ENCODE measurements at regions not wholly inside any gene's neighbourhood (a gene's known extent, or its start where the extent isn't known, plus 50 kb on each side); places are given as distances from the start of the nearest gene placed in this dataset.

DNA sequence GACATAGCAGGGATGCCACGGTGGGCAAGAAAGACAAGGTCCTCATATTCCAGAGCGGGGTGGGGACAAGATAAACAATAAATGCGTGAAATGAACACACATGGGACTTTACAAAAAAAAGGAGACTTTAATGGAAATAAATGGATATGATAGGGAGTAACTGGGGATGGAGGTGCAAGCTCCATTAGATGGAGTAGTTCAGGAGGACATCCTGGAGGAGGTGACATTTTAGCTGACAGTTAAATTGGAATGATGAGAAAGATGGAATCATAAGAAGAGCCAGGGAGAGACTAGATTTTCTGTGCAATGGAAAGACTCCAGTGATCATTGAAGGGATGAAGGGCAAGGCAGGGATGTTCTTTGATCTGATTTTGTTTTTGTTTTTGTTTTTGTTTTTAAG lies 83.6 kb upstream of the MYL10 start:
- H3K36me3 ChIP-seq (ENCODE audit: insufficient read depth) = no peaks in the 10 kb centered on the region
- no peak overlapping the region for H2AFZ ChIP-seq (ENCODE audit: low read depth)
- H4K20me1 ChIP-seq (ENCODE audit: insufficient read depth) = no peaks in the 10 kb centered on the region
- H3K9ac ChIP-seq = no peak overlapping the region
- H3K4me2 ChIP-seq = no peak overlapping the region
- no peak overlapping the region for H3K27ac ChIP-seq
- H3K79me2 ChIP-seq (ENCODE audit: insufficient read depth, low read depth) = no peaks in the 10 kb centered on the region
- no peaks in the 10 kb centered on the region for H3K27me3 ChIP-seq (ENCODE audit: insufficient read depth, low read depth)
- TF ChIP-seq, protein P1, sequence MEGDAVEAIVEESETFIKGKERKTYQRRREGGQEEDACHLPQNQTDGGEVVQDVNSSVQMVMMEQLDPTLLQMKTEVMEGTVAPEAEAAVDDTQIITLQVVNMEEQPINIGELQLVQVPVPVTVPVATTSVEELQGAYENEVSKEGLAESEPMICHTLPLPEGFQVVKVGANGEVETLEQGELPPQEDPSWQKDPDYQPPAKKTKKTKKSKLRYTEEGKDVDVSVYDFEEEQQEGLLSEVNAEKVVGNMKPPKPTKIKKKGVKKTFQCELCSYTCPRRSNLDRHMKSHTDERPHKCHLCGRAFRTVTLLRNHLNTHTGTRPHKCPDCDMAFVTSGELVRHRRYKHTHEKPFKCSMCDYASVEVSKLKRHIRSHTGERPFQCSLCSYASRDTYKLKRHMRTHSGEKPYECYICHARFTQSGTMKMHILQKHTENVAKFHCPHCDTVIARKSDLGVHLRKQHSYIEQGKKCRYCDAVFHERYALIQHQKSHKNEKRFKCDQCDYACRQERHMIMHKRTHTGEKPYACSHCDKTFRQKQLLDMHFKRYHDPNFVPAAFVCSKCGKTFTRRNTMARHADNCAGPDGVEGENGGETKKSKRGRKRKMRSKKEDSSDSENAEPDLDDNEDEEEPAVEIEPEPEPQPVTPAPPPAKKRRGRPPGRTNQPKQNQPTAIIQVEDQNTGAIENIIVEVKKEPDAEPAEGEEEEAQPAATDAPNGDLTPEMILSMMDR (conservative IDR thresholded peaks at IDR 0.05; ENCODE audit: low read depth, low read length) = no peak
- no peaks in the 10 kb centered on the region for H3K4me1 ChIP-seq (ENCODE audit: low read depth, poor library complexity, severe bottlenecking)
- H3K4me3 ChIP-seq (IDR thresholded peaks at IDR 0.05; ENCODE audit: insufficient read depth, low read depth, low read length) = no peak overlapping the region

DNA sequence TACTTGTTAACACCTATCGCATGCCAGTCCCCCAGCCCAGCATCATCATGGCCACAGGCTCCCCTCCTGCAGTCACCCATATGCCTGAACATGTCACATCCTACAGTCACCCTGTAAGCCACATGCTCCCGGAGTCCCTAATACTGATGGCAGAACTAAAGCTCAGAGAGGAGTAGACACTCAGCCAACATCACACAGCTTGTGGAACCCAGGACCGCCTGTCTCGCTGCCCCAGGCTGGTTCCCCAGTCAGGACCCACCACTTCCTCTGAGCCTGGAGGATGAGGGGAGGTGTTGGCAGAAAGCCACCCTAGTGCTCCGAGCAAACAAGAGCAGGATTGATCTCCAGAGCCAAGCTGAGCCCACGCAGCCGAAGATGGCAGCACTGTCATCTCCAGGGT lies 85.0 kb upstream of the MYL10 start:
- no peaks in the 10 kb centered on the region for H3K36me3 ChIP-seq (ENCODE audit: insufficient read depth)
- H2AFZ ChIP-seq (ENCODE audit: low read depth) = no peak overlapping the region
- no peak overlapping the region for H3K27ac ChIP-seq
- no peaks in the 10 kb centered on the region for H3K27me3 ChIP-seq (ENCODE audit: insufficient read depth, low read depth)
- no peaks in the 10 kb centered on the region for H3K79me2 ChIP-seq (ENCODE audit: insufficient read depth, low read depth)
- no peaks in the 10 kb centered on the region for H3K4me1 ChIP-seq (ENCODE audit: low read depth, poor library complexity, severe bottlenecking)
- no peak overlapping the region for H3K4me3 ChIP-seq (IDR thresholded peaks at IDR 0.05; ENCODE audit: insufficient read depth, low read depth, low read length)
- no peak overlapping the region for H3K9ac ChIP-seq
- no peak overlapping the region for H3K4me2 ChIP-seq
- TF ChIP-seq, protein P1 (conservative IDR thresholded peaks at IDR 0.05; ENCODE audit: low read depth, low read length) = no peak
- H4K20me1 ChIP-seq (ENCODE audit: insufficient read depth) = no peaks in the 10 kb centered on the region

DNA sequence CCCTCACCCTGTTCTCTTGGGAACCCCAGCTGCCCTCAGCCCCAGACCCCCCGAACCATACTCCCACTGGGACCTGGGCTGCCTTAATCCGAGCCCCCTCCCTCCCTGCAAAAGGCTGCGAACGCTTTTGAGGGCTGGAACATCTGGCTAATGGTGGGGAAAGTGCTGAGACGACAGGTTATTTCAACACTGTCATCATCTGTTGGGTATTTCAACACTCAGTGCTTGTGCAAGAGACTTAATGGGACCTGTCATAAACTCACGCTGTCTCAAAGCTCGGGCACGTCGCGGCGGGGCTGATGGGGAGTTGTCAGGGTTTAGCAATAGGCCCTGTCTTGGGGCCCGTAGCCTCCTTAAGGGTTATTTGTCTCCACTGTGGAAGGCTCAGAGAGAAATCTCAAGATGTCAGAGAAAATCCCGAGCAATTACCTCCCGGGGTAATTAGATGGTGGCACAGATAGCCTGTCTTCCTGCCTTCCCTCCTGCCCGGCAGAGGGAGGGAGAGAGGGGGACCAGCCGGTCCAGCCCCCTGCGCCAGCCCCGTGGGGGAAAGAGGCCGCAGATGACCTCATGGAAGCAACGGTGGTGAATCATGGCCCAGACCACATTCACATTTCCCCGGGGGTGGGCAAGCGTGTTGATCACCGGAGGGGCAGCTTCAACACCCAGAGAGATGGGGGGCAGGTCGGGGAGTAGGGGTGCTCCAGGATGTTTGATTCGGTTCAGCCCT lies 88.7 kb upstream of the MYL10 start:
- Histone ChIP-seq H3K79me2 (ENCODE audit: insufficient read depth, low read depth) (no peaks in the 10 kb centered on the region), H3K27ac (no peak overlapping the region), H3K9ac (no peak overlapping the region), H3K4me3 (IDR thresholded peaks at IDR 0.05; ENCODE audit: insufficient read depth, low read depth, low read length) (no peak overlapping the region), H3K4me1 (ENCODE audit: low read depth, poor library complexity, severe bottlenecking) (no peaks in the 10 kb centered on the region), H4K20me1 (ENCODE audit: insufficient read depth) (no peaks in the 10 kb centered on the region), H2AFZ (ENCODE audit: low read depth) (no peak overlapping the region), H3K36me3 (ENCODE audit: insufficient read depth) (no peaks in the 10 kb centered on the region), H3K27me3 (ENCODE audit: insufficient read depth, low read depth) (no peaks in the 10 kb centered on the region), H3K4me2 (no peak overlapping the region)
- TF ChIP-seq, protein P1 (conservative IDR thresholded peaks at IDR 0.05; ENCODE audit: low read depth, low read length) = no peak

- Histone ChIP-seq H3K4me1 (ENCODE audit: low read depth, poor library complexity, severe bottlenecking) (no peaks in the 10 kb centered on the region), H3K36me3 (ENCODE audit: insufficient read depth) (no peaks in the 10 kb centered on the region), H4K20me1 (ENCODE audit: insufficient read depth) (no peaks in the 10 kb centered on the region), H3K9ac (no peak overlapping the region), H3K4me3 (IDR thresholded peaks at IDR 0.05; ENCODE audit: insufficient read depth, low read depth, low read length) (no peak overlapping the region), H3K4me2 (no peak overlapping the region), H3K27me3 (ENCODE audit: insufficient read depth, low read depth) (no peaks in the 10 kb centered on the region), H3K27ac (no peak overlapping the region), H3K79me2 (ENCODE audit: insufficient read depth, low read depth) (no peaks in the 10 kb centered on the region), H2AFZ (ENCODE audit: low read depth) (no peak overlapping the region)
- TF ChIP-seq, protein P1 (conservative IDR thresholded peaks at IDR 0.05; ENCODE audit: low read depth, low read length) = no peak
Measured at GRCh38 chr7:101718363-101719122, 89.4 kb upstream of the MYL10 start.

Measured in KMS-11 (cell line).